Loucy (cell line): ENCODE measurements at regions not wholly inside any gene's neighbourhood (a gene's known extent, or its start where the extent isn't known, plus 50 kb on each side); places are given as distances from the start of the nearest gene placed in this dataset.

Experiments
- EZH2phosphoT487 ChIP-seq: fragments of 200-600 bp; IDR thresholded peaks from 2 replicates; pipeline ENCODE4 v1.6.1; 2018; ENCODE audit warnings: antibody characterized with exemption, mild to moderate bottlenecking, moderate library complexity, borderline replicate concordance
- TF ChIP-seq, protein P1 (sequence below): fragments of 200-600 bp; sonication (generic); conservative IDR thresholded peaks from 2 replicates; pipeline ENCODE4 v1.5.1; 2014; ENCODE audit warnings: mild to moderate bottlenecking, antibody characterized with exemption, low read length

DNA sequence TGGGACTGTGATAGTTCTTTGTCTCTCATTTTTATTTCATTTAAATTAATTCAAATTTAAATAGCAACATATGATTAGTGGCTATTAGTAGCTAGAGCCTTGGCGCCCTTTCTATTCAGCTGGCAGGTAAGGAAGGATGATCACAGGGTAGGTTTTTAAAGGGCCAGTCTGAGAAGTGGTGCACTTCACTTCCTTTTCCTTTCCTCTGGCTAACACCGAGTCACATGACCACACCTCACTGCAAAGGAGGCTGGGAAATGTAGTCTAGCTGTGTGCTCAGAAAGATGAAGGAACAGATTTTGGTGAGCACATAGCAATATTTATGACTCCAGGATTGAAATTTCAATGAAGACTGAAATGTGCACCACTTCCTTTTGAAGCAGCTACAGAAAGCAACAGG is 128.7 kb downstream of the TSHZ3 start:
- TF ChIP-seq, protein P1, sequence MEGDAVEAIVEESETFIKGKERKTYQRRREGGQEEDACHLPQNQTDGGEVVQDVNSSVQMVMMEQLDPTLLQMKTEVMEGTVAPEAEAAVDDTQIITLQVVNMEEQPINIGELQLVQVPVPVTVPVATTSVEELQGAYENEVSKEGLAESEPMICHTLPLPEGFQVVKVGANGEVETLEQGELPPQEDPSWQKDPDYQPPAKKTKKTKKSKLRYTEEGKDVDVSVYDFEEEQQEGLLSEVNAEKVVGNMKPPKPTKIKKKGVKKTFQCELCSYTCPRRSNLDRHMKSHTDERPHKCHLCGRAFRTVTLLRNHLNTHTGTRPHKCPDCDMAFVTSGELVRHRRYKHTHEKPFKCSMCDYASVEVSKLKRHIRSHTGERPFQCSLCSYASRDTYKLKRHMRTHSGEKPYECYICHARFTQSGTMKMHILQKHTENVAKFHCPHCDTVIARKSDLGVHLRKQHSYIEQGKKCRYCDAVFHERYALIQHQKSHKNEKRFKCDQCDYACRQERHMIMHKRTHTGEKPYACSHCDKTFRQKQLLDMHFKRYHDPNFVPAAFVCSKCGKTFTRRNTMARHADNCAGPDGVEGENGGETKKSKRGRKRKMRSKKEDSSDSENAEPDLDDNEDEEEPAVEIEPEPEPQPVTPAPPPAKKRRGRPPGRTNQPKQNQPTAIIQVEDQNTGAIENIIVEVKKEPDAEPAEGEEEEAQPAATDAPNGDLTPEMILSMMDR: no peak
- no peak for TF ChIP-seq EZH2phosphoT487
